GM12878 (cell line): ENCODE measurements at regions not wholly inside any gene's neighbourhood (a gene's known extent, or its start where the extent isn't known, plus 50 kb on each side); places are given as distances from the start of the nearest gene placed in this dataset.

Experiments used
- ATAC-seq: fragments of 200-7000 bp; cut with Tn5 transposase; 3 replicates; pipeline ENCODE4 v1.9.1; 2020; ENCODE audit warnings: mild to moderate bottlenecking, moderate library complexity
- BruUV-seq: library from RNA; stranded (reverse); fragments of 400-500 nt; replicated peaks from 2 replicates; lab custom pipeline; 2021; lab: Mats Ljungman, UMichigan
- CTCF ChIA-PET: fragments of 300-600 bp; sonication (Branson Sonifier 250); formaldehyde crosslinking; extraction: SDS; loops from one replicate; lab custom pipeline; 2021; ENCODE audit warnings: inconsistent platforms; lab: Yijun Ruan, JAX
- POLR2A ChIA-PET: fragments of 350-600 bp; formaldehyde crosslinking; extraction: SDS; loops from one replicate; lab custom pipeline; 2021; ENCODE audit warnings: inconsistent platforms; lab: Charles Lee
- RAD21 ChIA-PET: fragments of 300-600 bp; sonication (Branson Sonifier 250); formaldehyde crosslinking; loops from one replicate; lab custom pipeline; 2023; ENCODE audit warnings: antibody characterized with exemption; ENCODE audit not compliant: unreplicated experiment; lab: Charles Lee
- SMC1A ChIA-PET: fragments of 300-600 bp; sonication (Branson Sonifier 250); formaldehyde crosslinking; loops from one replicate; lab custom pipeline; 2023; ENCODE audit not compliant: unreplicated experiment, uncharacterized antibody; lab: Charles Lee
- DNase-seq: peaks from one replicate; pipeline ENCODE4 v3.0.0-alpha.2; 2011; ENCODE audit warnings: low read depth, low spot score
- FAIRE-seq: peaks from 3 replicates; lab custom pipeline; 2011; peaks lifted over from hg19 to GRCh38; lab: Jason Lieb, UNC
- H2AFZ ChIP-seq: 2 replicates; pipeline ENCODE4 v1.6.0; 2011; ENCODE audit warnings: low read depth, low read length, control low read depth; ENCODE audit not compliant: control insufficient read depth
- H3K27ac ChIP-seq: 2 replicates; pipeline ENCODE4 v1.5.1; 2011; ENCODE audit warnings: control low read depth; ENCODE audit not compliant: control insufficient read depth, insufficient read depth
- H3K27me3 ChIP-seq, 2 experiments: replicated peaks in 1 of 2; 2 replicates each; pipeline versions ENCODE4 v1.6.0 to v1.6.1; 2011; ENCODE audit warnings: low read length in 1 of 2; ENCODE audit not compliant: control insufficient read depth in 2 of 2, insufficient read depth in 2 of 2
- H3K36me3 ChIP-seq, 2 experiments: 2 replicates each; pipeline ENCODE4 v1.5.1; 2011; ENCODE audit warnings: low read length in 1 of 2; ENCODE audit not compliant: control insufficient read depth in 2 of 2, insufficient read depth in 2 of 2
- H3K4me1 ChIP-seq: 2 replicates; pipeline ENCODE4 v1.6.1; 2011; ENCODE audit warnings: mild to moderate bottlenecking, low read length, moderate library complexity, mixed read lengths; ENCODE audit not compliant: control insufficient read depth, insufficient read depth
- H3K4me2 ChIP-seq: 2 replicates; pipeline ENCODE4 v1.6.0; 2011; ENCODE audit warnings: control low read depth; ENCODE audit not compliant: control insufficient read depth, insufficient read depth
- H3K4me3 ChIP-seq: fragments of 200-600 bp; sonication (generic); 2 replicates; pipeline ENCODE4 v1.5.1; 2016
- H3K79me2 ChIP-seq: 2 replicates; pipeline ENCODE4 v1.6.0; 2011; ENCODE audit warnings: low read length; ENCODE audit not compliant: control insufficient read depth, insufficient read depth
- H3K9ac ChIP-seq: 2 replicates; pipeline ENCODE4 v1.8.0; 2011; ENCODE audit warnings: low read length, control low read depth, mixed read lengths; ENCODE audit not compliant: control insufficient read depth, insufficient read depth
- H3K9me3 ChIP-seq: replicated peaks from 3 replicates; pipeline ENCODE4 v1.5.1; 2011; ENCODE audit warnings: mild to moderate bottlenecking, low read length; ENCODE audit not compliant: control insufficient read depth, insufficient read depth
- H4K20me1 ChIP-seq: 2 replicates; pipeline ENCODE4 v1.6.0; 2011; ENCODE audit not compliant: control insufficient read depth, insufficient read depth
- ATF7 ChIP-seq: fragments of 450-650 bp; IDR thresholded peaks from 2 replicates; pipeline ENCODE4 v1.6.1; 2016; ENCODE audit warnings: low read depth, mild to moderate bottlenecking
- BMI1 ChIP-seq: fragments of 450-650 bp; IDR thresholded peaks from 2 replicates; pipeline ENCODE4 v1.6.1; 2016; ENCODE audit warnings: mild to moderate bottlenecking, moderate library complexity, borderline replicate concordance
- CHD1 ChIP-seq: IDR thresholded peaks from 2 replicates; pipeline ENCODE4 v1.6.1; 2012; ENCODE audit warnings: low read depth, low read length, improper control_type of control experiment
- CUX1 ChIP-seq: IDR thresholded peaks from 2 replicates; pipeline ENCODE4 v1.6.1; 2012; ENCODE audit warnings: improper control_type of control experiment, low read depth, low read length; ENCODE audit not compliant: insufficient replicate concordance
- ESRRA ChIP-seq: IDR thresholded peaks from 2 replicates; pipeline ENCODE4 v1.6.1; 2012; ENCODE audit warnings: mild to moderate bottlenecking, low read length, improper control_type of control experiment
- FOXK2 ChIP-seq: fragments of 450-650 bp; IDR thresholded peaks from 2 replicates; pipeline ENCODE4 v1.6.1; 2017; ENCODE audit warnings: mild to moderate bottlenecking, moderate library complexity
- HDAC6 ChIP-seq: fragments of 200-600 bp; sonication (generic); IDR thresholded peaks from one replicate; pipeline ENCODE4 v1.8.0; 2017; ENCODE audit warnings: antibody characterized with exemption; ENCODE audit not compliant: unreplicated experiment
- PRDM15 ChIP-seq: fragments of 450-650 bp; formaldehyde crosslinking; IDR thresholded peaks from 2 replicates; pipeline ENCODE4 v1.4.0; 2020; ENCODE audit warnings: mild to moderate bottlenecking, moderate library complexity
- RB1 ChIP-seq: fragments of 450-650 bp; formaldehyde crosslinking; IDR thresholded peaks from 2 replicates; pipeline ENCODE4 v1.6.1; 2017; ENCODE audit warnings: mild to moderate bottlenecking, borderline replicate concordance
- SPI1 ChIP-seq: IDR thresholded peaks from 2 replicates; pipeline ENCODE4 v1.6.1; 2011; ENCODE audit warnings: low read depth, mild to moderate bottlenecking, low read length, moderate library complexity, borderline replicate concordance; ENCODE audit not compliant: insufficient read depth
- WGBS: methylation state at CpG from one replicate; pipeline ENCODE4 v1.1.6; 2016; ENCODE audit warnings: low lambda C conversion rate; ENCODE audit not compliant: insufficient replicate concordance, insufficient coverage; ENCODE audit errors: missing lambda C conversion rate; 5-methylcytosine and 5-hydroxymethylcytosine counted together
- in situ Hi-C: fragments of 300-500 bp; cut with MboI; formaldehyde crosslinking; loops from 9 replicates; pipeline ENCODE4 v1.14.3; 2018; ENCODE audit warnings: mixed read lengths
- intact Hi-C: fragments of 100-400 bp; cut with micrococcal nuclease; formaldehyde crosslinking; loops from one replicate; pipeline ENCODE4 v1.14.2; 2022; ENCODE audit not compliant: unreplicated experiment

- intact Hi-C loops: no loop called here
- RAD21 ChIA-PET: no interaction called here
- in situ Hi-C loops: no loop called here
Measured at GRCh38 chr10:105989995-105990394, 1174.5 kb downstream of the SORCS1 start.

More at GRCh38 chr10:105989995-105990394, 1174.5 kb downstream of the SORCS1 start:
- Histone ChIP-seq H3K27ac (no peak overlapping the region), H3K4me2 (no peak overlapping the region), H3K79me2 (no peaks in the 10 kb centered on the region), H3K27me3 (no peaks in the 10 kb centered on the region), H4K20me1 (no peaks in the 10 kb centered on the region), H3K36me3 (no peaks in the 10 kb centered on the region), H3K9me3 (no peaks in the 10 kb centered on the region), H3K4me1 (no peaks in the 10 kb centered on the region), H2AFZ (no peak overlapping the region), H3K4me3 (no peak overlapping the region), H3K9ac (no peak overlapping the region)
- WGBS: 42% methylated on average over 3 of the region's 3 CpGs
- no peak for FAIRE-seq
- ATAC-seq: no peak
- no peak for TF ChIP-seq SPI1
- no peak for TF ChIP-seq FOXK2
- TF ChIP-seq CHD1: no peak
- no peak for TF ChIP-seq RB1
- TF ChIP-seq BMI1: no peak
- no peak for TF ChIP-seq ESRRA
- TF ChIP-seq ATF7: no peak
- TF ChIP-seq CUX1: no peak
- no peak for TF ChIP-seq PRDM15 (CRISPR knock-in tag)
- TF ChIP-seq HDAC6: no peak
- CTCF ChIA-PET: no interaction called here
- SMC1A ChIA-PET: interaction anchor here (0.6 kb wide), 2 partner anchors 49 to 203 kb away, joined by 3 to 4 read pairs; no protein-coding TSS in a partner anchor
- POLR2A ChIA-PET: no interaction called here
- no TSS peak for BruUV-seq
- DNase-seq: no peak
